ENCODE measurements at regions not wholly inside any gene's neighbourhood (a gene's known extent, or its start where the extent isn't known, plus 50 kb on each side); places are given as distances from the start of the nearest gene placed in this dataset.

DNA sequence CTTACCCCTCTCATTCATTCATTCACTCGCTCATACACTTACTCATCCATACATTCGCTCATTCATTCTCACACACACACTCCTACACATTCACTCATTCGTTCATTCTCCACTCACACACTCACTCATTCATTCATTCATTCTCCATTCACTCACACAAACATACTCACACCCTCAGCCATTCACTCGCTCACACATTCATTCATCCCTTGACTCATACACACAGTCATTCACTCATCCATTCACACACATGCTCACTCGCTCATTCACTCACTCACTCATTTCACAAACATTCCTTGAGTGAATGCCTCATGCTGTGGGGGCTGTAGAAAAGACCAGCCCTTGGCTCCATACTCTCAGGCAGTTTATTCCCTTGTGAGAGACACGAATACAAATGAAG, 151.1 kb upstream of the MAMLD1 start:
- Histone ChIP-seq H4K20me1 (replicated peaks; ENCODE audit: control insufficient read depth, insufficient read depth, low read length) (no peaks in the 10 kb centered on the region), H3K36me3 (ENCODE audit: control insufficient read depth, insufficient read depth, low read length) (no peaks in the 10 kb centered on the region), H3K4me1 (replicated peaks in 1 of 2; ENCODE audit: control insufficient read depth in 2 of 2, insufficient read depth in 2 of 2, low read length in 2 of 2) (no peaks in the 10 kb centered on the region), H3K9me1 (ENCODE audit: control insufficient read depth, insufficient read depth, low read length) (no peaks in the 10 kb centered on the region), H2AFZ (ENCODE audit: low read depth, low read length) (no peak overlapping the region), H3K79me2 (ENCODE audit: control insufficient read depth, insufficient read depth, low read length) (no peaks in the 10 kb centered on the region), H3K27ac (ENCODE audit: extremely low read depth, low read depth, low read length) (no peak overlapping the region), H3K9me3 (replicated peaks; ENCODE audit: control insufficient read depth, insufficient read depth, low read depth, low read length) (no peaks in the 10 kb centered on the region), H3K9ac (ENCODE audit: insufficient read depth in 1 of 2, low read depth in 2 of 2, low read length in 2 of 2) (no peak overlapping the region), H3K4me2 (ENCODE audit: insufficient read depth, low read length) (no peak overlapping the region), H3K27me3 (ENCODE audit: control insufficient read depth in 2 of 2, insufficient read depth in 2 of 2, low read length in 2 of 2) (peaks cover 0 to 2% of the 10 kb centered on the region in 2 experiments; a peak in 1 of 5 replicates), H3K4me3 (no peak overlapping the region)
- ATAC-seq (no peak), DNase-seq (ENCODE audit: extremely low read depth in 1 of 4, low spot score in 3 of 4) (no peak), FAIRE-seq (no peak)
- no TSS peak for BruUV-seq (replicated peaks)
- TF ChIP-seq E2F3 (CRISPR knock-in tag; IDR thresholded peaks at IDR 0.05) (no peak), KLF1 (tag; IDR thresholded peaks at IDR 0.05) (no peak), ZNF24 (IDR thresholded peaks at IDR 0.05) (peak; percentile 37; the same call in 1 of the 2 replicates)
- WGBS (ENCODE audit: insufficient coverage, low coverage, missing lambda C conversion rate): 2% methylated on average over 4 of the region's 6 CpGs
- CTCF ChIA-PET (ENCODE audit: low intra/inter-chr PET ratio): no interaction called here
- intact Hi-C loops (cut with micrococcal nuclease): no loop called here
- in situ Hi-C loops (cut with MboI): no loop called here
- POLR2A ChIA-PET: no interaction called here

DNA sequence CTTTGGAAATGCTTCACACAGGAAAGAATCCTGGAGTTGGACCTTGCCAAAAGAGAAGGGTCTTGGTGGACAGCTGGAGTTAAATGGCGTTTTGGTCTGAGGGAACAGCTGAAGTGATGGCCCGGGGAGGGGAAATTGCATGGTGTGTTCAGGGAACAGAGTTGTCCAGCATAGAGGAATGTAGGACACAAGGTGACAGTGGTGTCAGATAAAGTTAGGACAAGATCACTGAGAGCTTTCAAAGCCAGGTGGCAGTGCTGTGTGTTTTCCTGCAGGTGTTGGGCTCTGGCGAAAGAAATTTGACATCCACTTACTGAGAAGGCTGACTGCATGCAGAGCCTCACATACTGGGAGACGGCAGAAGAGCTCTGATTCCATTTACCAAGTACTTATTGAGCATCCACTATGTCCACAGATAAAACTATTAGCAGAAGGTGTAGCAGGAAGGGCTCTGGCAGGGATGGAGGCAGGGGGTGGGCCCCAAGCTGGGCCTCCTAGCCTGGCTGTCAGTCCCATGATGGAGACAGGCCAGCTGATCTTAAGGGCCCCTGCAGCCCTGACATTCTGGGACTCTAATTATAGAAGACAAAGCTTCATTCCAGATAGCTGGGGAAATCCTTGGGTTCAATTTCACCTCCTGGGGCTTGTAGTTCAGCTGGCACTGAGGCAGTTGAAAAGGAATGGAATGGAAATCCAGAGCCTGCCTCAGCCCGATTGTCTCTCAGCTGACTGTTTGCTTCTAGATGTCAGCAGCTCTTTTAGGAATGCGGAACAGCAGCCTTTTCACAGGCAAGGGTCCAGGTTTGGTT, 150.2 kb upstream of the MAMLD1 start:
- H3K4me2 ChIP-seq (ENCODE audit: insufficient read depth, low read length): no peak overlapping the region
- in situ Hi-C loops (cut with MboI) (no loop called here), intact Hi-C loops (cut with micrococcal nuclease) (no loop called here)
- H2AFZ ChIP-seq (ENCODE audit: low read depth, low read length): no peak overlapping the region
- no peaks in the 10 kb centered on the region for H3K36me3 ChIP-seq (ENCODE audit: control insufficient read depth, insufficient read depth, low read length)
- BruUV-seq (replicated peaks): no TSS peak
- no peak for DNase-seq (ENCODE audit: extremely low read depth in 1 of 4, low spot score in 3 of 4)
- WGBS (ENCODE audit: insufficient coverage, low coverage, missing lambda C conversion rate): 0% methylated on average over 4 of the region's 6 CpGs
- no peak for FAIRE-seq
- H3K4me1 ChIP-seq (replicated peaks in 1 of 2; ENCODE audit: control insufficient read depth in 2 of 2, insufficient read depth in 2 of 2, low read length in 2 of 2): no peaks in the 10 kb centered on the region
- no peak overlapping the region for H3K9ac ChIP-seq (ENCODE audit: insufficient read depth in 1 of 2, low read depth in 2 of 2, low read length in 2 of 2)
- peaks cover 0 to 6% of the 10 kb centered on the region in 2 experiments; a peak in 1 of 5 replicates for H3K27me3 ChIP-seq (ENCODE audit: control insufficient read depth in 2 of 2, insufficient read depth in 2 of 2, low read length in 2 of 2)
- H3K27ac ChIP-seq (ENCODE audit: extremely low read depth, low read depth, low read length): no peak overlapping the region
- no peak for ATAC-seq
- POLR2A ChIA-PET: no interaction called here
- H3K9me3 ChIP-seq (replicated peaks; ENCODE audit: control insufficient read depth, insufficient read depth, low read depth, low read length): no peaks in the 10 kb centered on the region
- H3K9me1 ChIP-seq (ENCODE audit: control insufficient read depth, insufficient read depth, low read length): no peaks in the 10 kb centered on the region
- no peaks in the 10 kb centered on the region for H4K20me1 ChIP-seq (replicated peaks; ENCODE audit: control insufficient read depth, insufficient read depth, low read length)
- no peak overlapping the region for H3K4me3 ChIP-seq
- CTCF ChIA-PET (ENCODE audit: low intra/inter-chr PET ratio): no interaction called here
- no peaks in the 10 kb centered on the region for H3K79me2 ChIP-seq (ENCODE audit: control insufficient read depth, insufficient read depth, low read length)
- TF ChIP-seq, protein P1, sequence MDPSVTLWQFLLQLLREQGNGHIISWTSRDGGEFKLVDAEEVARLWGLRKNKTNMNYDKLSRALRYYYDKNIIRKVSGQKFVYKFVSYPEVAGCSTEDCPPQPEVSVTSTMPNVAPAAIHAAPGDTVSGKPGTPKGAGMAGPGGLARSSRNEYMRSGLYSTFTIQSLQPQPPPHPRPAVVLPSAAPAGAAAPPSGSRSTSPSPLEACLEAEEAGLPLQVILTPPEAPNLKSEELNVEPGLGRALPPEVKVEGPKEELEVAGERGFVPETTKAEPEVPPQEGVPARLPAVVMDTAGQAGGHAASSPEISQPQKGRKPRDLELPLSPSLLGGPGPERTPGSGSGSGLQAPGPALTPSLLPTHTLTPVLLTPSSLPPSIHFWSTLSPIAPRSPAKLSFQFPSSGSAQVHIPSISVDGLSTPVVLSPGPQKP (CRISPR knock-in tag; IDR thresholded peaks at IDR 0.05): no peak
- TF ChIP-seq PTTG1 (tag; IDR thresholded peaks at IDR 0.05; ENCODE audit: low read depth) (no peak), CSDE1 (IDR thresholded peaks at IDR 0.05) (no peak), STAG1 (CRISPR knock-in tag; IDR thresholded peaks at IDR 0.05; ENCODE audit: borderline replicate concordance) (no peak), USF2 (CRISPR knock-in tag; IDR thresholded peaks at IDR 0.05) (no peak), MTF1 (CRISPR knock-in tag; IDR thresholded peaks at IDR 0.05; ENCODE audit: borderline replicate concordance) (no peak), PCBP1 (IDR thresholded peaks at IDR 0.05; ENCODE audit: low read depth, low read length, poor library complexity, severe bottlenecking) (no peak)
- TF ChIP-seq, protein P2, sequence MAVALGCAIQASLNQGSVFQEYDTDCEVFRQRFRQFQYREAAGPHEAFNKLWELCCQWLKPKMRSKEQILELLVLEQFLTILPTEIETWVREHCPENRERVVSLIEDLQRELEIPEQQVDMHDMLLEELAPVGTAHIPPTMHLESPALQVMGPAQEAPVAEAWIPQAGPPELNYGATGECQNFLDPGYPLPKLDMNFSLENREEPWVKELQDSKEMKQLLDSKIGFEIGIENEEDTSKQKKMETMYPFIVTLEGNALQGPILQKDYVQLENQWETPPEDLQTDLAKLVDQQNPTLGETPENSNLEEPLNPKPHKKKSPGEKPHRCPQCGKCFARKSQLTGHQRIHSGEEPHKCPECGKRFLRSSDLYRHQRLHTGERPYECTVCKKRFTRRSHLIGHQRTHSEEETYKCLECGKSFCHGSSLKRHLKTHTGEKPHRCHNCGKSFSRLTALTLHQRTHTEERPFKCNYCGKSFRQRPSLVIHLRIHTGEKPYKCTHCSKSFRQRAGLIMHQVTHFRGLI (CRISPR knock-in tag; IDR thresholded peaks at IDR 0.05): no peak

Measured in K562 (cell line).